BE2C (cell line): ENCODE measurements at regions not wholly inside any gene's neighbourhood (a gene's known extent, or its start where the extent isn't known, plus 50 kb on each side); places are given as distances from the start of the nearest gene placed in this dataset.

ENCODE experiments used
- DNase-seq: peaks from one replicate; pipeline ENCODE4 v3.0.0-alpha.2; 2020
- H3K27me3 ChIP-seq: fragments of 250-450 bp; sonication (Bioruptor Pico); 2 replicates; pipeline ENCODE4 v1.5.1; 2020; ENCODE audit warnings: mild to moderate bottlenecking
- H3K36me3 ChIP-seq: fragments of 250-450 bp; sonication (Bioruptor Pico); 2 replicates; pipeline ENCODE4 v1.5.1; 2020; ENCODE audit warnings: mild to moderate bottlenecking
- H3K4me1 ChIP-seq: fragments of 250-450 bp; sonication (Bioruptor Pico); 2 replicates; pipeline ENCODE4 v1.5.1; 2020
- H3K4me3 ChIP-seq: 2 replicates; pipeline ENCODE4 v1.5.1; 2011; ENCODE audit warnings: low read depth, low read length
- H3K9me3 ChIP-seq: fragments of 250-450 bp; sonication (Bioruptor Pico); 2 replicates; pipeline ENCODE4 v1.5.1; 2020
- CTCF ChIP-seq: IDR thresholded peaks from 2 replicates; pipeline ENCODE4 v1.5.1; 2012; ENCODE audit warnings: mild to moderate bottlenecking, low read depth, low read length

GRCh38 chr11:26137651-26138050 is 194.3 kb upstream of the ANO3 start:
- Histone ChIP-seq H3K4me3 (no peak overlapping the region), H3K36me3 (no peaks in the 10 kb centered on the region), H3K4me1 (no peaks in the 10 kb centered on the region), H3K9me3 (no peaks in the 10 kb centered on the region), H3K27me3 (no peaks in the 10 kb centered on the region)
- no peak for TF ChIP-seq CTCF
- no peak for DNase-seq

GRCh38 chr11:26142891-26143290 is 189.0 kb upstream of the ANO3 start:
- TF ChIP-seq CTCF: no peak
- DNase-seq: no peak
- Histone ChIP-seq H3K4me3 (no peak overlapping the region), H3K9me3 (no peaks in the 10 kb centered on the region), H3K36me3 (no peaks in the 10 kb centered on the region), H3K27me3 (no peaks in the 10 kb centered on the region), H3K4me1 (no peaks in the 10 kb centered on the region)

GRCh38 chr11:26143566-26144290 is 188.2 kb upstream of the ANO3 start:
- Histone ChIP-seq H3K36me3 (no peaks in the 10 kb centered on the region), H3K27me3 (no peaks in the 10 kb centered on the region), H3K9me3 (no peaks in the 10 kb centered on the region), H3K4me1 (no peaks in the 10 kb centered on the region), H3K4me3 (no peak overlapping the region)
- TF ChIP-seq CTCF: no peak
- DNase-seq: no peak

GRCh38 chr11:26144291-26144690 is 187.6 kb upstream of the ANO3 start:
- DNase-seq: no peak

GRCh38 chr11:26144911-26145310 is 187.0 kb upstream of the ANO3 start:
- TF ChIP-seq CTCF: no peak
- DNase-seq: no peak
- Histone ChIP-seq H3K9me3 (no peaks in the 10 kb centered on the region), H3K27me3 (no peaks in the 10 kb centered on the region), H3K36me3 (no peaks in the 10 kb centered on the region), H3K4me1 (no peaks in the 10 kb centered on the region), H3K4me3 (no peak overlapping the region)

More at GRCh38 chr11:26144291-26144690, 187.6 kb upstream of the ANO3 start:
- Histone ChIP-seq H3K4me3 (no peak overlapping the region), H3K9me3 (no peaks in the 10 kb centered on the region), H3K27me3 (no peaks in the 10 kb centered on the region), H3K4me1 (no peaks in the 10 kb centered on the region), H3K36me3 (no peaks in the 10 kb centered on the region)
- no peak for TF ChIP-seq CTCF

GRCh38 chr11:26149585-26149984 is 182.3 kb upstream of the ANO3 start:
- Histone ChIP-seq H3K36me3 (no peaks in the 10 kb centered on the region), H3K4me3 (no peak overlapping the region), H3K27me3 (no peaks in the 10 kb centered on the region), H3K9me3 (no peaks in the 10 kb centered on the region), H3K4me1 (no peaks in the 10 kb centered on the region)
- DNase-seq: no peak
- no peak for TF ChIP-seq CTCF
